Upper lobe of right lung (tissue), 1 donor: ENCODE measurements at regions not wholly inside any gene's neighbourhood (a gene's known extent, or its start where the extent isn't known, plus 50 kb on each side); places are given as distances from the start of the nearest gene placed in this dataset.

ENCODE experiments used
- ATAC-seq: fragments of 200-7000 bp; cut with Tn5 transposase; one replicate; pipeline ENCODE4 v1.9.1; 2020; ENCODE audit warnings: mild to moderate bottlenecking, moderate library complexity
- DNase-seq: peaks from one replicate; pipeline ENCODE4 v3.0.0-alpha.2; 2020
- H3K27ac ChIP-seq: fragments of 200-600 bp; one replicate; pipeline ENCODE4 v1.8.0; 2022
- H3K27me3 ChIP-seq: fragments of 200-600 bp; one replicate; pipeline ENCODE4 v1.8.0; 2022; ENCODE audit warnings: mild to moderate bottlenecking
- H3K36me3 ChIP-seq: fragments of 200-600 bp; one replicate; pipeline ENCODE4 v1.8.0; 2022
- H3K4me1 ChIP-seq: fragments of 200-600 bp; one replicate; pipeline ENCODE4 v1.8.0; 2022
- H3K4me3 ChIP-seq: fragments of 200-600 bp; one replicate; pipeline ENCODE4 v1.8.0; 2022; ENCODE audit warnings: mild to moderate bottlenecking
- H3K9me3 ChIP-seq: fragments of 200-600 bp; one replicate; pipeline ENCODE4 v1.8.0; 2022
- intact Hi-C: fragments of 100-400 bp; cut with DNase I; formaldehyde crosslinking; loops from one replicate; pipeline ENCODE4 v1.11.0; 2022
- TF ChIP-seq, protein P1 (sequence below): fragments of 200-600 bp; IDR thresholded peaks from one replicate; pipeline ENCODE4 v1.8.0; 2022; ENCODE audit warnings: antibody characterized with exemption
- donor health status: DM: no; HTN: yes; CAD: no; lungs with severe emphysema.

DNA sequence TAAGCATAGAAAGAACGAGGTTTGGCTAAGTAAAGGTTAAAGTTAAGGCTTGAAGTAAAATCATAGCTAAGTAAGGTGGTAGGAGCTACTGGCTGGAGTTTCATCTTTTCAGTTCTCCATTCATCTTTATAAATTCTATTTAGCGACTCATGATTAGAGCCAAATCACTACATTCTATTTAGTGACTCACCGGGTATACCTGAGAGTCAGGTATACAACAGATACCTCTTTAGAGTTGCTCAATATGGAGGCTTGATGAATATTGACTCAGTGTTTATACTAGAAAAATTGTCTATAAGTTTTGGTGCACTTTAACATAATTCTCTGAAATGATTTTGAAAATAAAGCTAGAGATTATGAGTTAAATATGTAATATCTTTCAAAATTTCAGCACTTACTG is 328.8 kb upstream of the GRM7 start:
- H3K27me3 ChIP-seq = no peaks in the 10 kb centered on the region
- intact Hi-C loops = no loop called here
- no peaks in the 10 kb centered on the region for H3K4me1 ChIP-seq
- DNase-seq (no peak), ATAC-seq (no peak)
- H3K27ac ChIP-seq = no peak overlapping the region
- H3K4me3 ChIP-seq = no peak overlapping the region
- no peaks in the 10 kb centered on the region for H3K36me3 ChIP-seq
- no peaks in the 10 kb centered on the region for H3K9me3 ChIP-seq
- TF ChIP-seq, protein P1, sequence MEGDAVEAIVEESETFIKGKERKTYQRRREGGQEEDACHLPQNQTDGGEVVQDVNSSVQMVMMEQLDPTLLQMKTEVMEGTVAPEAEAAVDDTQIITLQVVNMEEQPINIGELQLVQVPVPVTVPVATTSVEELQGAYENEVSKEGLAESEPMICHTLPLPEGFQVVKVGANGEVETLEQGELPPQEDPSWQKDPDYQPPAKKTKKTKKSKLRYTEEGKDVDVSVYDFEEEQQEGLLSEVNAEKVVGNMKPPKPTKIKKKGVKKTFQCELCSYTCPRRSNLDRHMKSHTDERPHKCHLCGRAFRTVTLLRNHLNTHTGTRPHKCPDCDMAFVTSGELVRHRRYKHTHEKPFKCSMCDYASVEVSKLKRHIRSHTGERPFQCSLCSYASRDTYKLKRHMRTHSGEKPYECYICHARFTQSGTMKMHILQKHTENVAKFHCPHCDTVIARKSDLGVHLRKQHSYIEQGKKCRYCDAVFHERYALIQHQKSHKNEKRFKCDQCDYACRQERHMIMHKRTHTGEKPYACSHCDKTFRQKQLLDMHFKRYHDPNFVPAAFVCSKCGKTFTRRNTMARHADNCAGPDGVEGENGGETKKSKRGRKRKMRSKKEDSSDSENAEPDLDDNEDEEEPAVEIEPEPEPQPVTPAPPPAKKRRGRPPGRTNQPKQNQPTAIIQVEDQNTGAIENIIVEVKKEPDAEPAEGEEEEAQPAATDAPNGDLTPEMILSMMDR = no peak

DNA sequence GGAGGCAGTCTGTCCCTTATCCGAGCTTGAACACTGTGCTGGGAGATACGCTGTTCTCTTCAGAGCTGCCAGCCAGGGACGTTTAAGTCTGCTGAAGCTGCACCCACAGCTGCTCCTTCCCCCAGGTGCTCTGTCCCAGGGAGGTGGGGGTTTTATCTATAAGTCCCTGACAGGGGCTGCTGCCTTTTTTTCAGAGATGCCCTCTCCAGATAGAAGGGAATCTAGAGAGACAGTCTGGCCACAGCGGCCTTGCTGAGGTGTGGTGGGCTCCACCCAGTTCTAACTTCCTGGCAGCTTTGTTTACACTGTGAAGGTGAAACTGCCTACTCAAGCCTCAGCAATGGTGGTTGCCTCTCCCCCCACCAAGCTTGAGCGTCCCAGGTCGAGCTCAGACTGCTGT is 319.9 kb upstream of the GRM7 start:
- TF ChIP-seq, protein P1 = no peak
- intact Hi-C loops = no loop called here
- ATAC-seq (no peak), DNase-seq (no peak)
- Histone ChIP-seq H3K27ac (no peak overlapping the region), H3K27me3 (no peaks in the 10 kb centered on the region), H3K36me3 (no peaks in the 10 kb centered on the region), H3K4me3 (no peak overlapping the region), H3K9me3 (no peaks in the 10 kb centered on the region), H3K4me1 (no peaks in the 10 kb centered on the region)

DNA sequence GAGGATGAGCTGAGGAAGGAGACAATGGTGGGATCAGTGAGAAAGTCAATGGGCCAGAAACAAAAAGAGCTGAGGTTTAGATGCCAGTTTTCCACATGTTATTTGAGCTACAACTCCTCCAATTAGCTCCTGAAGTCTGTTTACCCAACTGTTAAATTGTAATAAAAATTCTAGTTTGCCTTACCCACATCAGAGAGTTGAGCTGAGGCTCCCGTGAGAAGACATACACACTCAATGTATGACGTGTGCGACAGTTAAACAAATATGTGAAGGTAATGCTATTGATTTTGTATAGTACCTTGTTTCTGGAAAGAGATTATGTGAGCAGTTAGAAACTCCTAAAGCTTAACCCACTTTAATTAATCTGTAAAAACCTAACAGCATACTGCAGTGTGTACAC is 318.1 kb upstream of the GRM7 start:
- no peak for ATAC-seq
- Histone ChIP-seq H3K4me3 (no peak overlapping the region), H3K4me1 (no peaks in the 10 kb centered on the region), H3K27ac (no peak overlapping the region), H3K27me3 (no peaks in the 10 kb centered on the region), H3K9me3 (no peaks in the 10 kb centered on the region), H3K36me3 (no peaks in the 10 kb centered on the region)
- TF ChIP-seq, protein P1 = no peak
- intact Hi-C loops = no loop called here
- DNase-seq = no peak

DNA sequence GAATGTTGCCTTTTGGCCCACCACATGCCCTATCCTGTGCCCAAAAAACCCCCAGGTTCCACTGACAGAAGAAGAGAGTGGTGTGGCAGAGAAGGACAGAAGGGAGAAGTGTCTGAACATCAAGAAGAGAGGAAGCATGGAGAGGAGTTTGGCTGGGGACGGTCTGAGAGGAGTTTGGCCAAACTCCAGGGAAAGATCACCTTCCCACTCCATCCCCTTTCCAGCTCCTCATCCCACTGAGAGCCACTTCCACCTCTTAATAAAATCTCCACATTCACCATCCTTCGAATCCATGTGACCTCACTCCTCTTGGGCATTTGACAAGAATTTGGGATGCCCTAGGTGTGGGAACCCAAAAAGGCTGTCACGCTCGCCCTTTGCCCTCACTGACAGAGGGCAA is 311.6 kb upstream of the GRM7 start:
- ATAC-seq = no peak
- no peak for DNase-seq
- H3K4me1 ChIP-seq = no peaks in the 10 kb centered on the region
- H3K4me3 ChIP-seq = no peak overlapping the region
- no peaks in the 10 kb centered on the region for H3K27me3 ChIP-seq
- H3K27ac ChIP-seq = no peak overlapping the region
- TF ChIP-seq, protein P1 = no peak
- no peaks in the 10 kb centered on the region for H3K9me3 ChIP-seq
- H3K36me3 ChIP-seq = no peaks in the 10 kb centered on the region
- intact Hi-C loops = no loop called here

GRCh38 chr3:6551165-6551564 is 309.8 kb upstream of the GRM7 start:
- DNase-seq = no peak
- no peaks in the 10 kb centered on the region for H3K9me3 ChIP-seq
- H3K4me3 ChIP-seq = no peak overlapping the region
- no peaks in the 10 kb centered on the region for H3K4me1 ChIP-seq
- no peak for ATAC-seq
- TF ChIP-seq, protein P1 = no peak
- intact Hi-C loops = no loop called here
- no peaks in the 10 kb centered on the region for H3K36me3 ChIP-seq
- H3K27me3 ChIP-seq = no peaks in the 10 kb centered on the region
- no peak overlapping the region for H3K27ac ChIP-seq

DNA sequence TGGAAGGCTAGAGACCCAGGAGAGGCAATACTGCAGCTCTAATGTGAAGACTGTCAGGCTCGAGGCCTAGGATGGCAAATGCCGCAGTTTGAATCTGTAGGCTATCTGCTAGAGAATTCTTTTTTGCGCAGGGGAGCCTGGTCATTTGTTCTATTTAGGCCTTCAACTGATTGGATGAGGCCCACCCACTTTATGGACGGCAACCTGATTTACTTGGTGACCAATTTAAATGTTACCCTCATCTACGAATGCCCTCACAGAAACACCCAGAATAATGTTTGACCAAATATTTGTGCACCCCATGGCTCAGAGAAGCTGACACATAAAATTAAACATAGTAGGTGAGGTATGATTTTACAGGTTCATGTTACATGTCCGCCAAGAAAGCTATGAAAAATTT is 300.7 kb upstream of the GRM7 start:
- no peaks in the 10 kb centered on the region for H3K27me3 ChIP-seq
- no peak for ATAC-seq
- no peak overlapping the region for H3K27ac ChIP-seq
- no peaks in the 10 kb centered on the region for H3K4me1 ChIP-seq
- no peak overlapping the region for H3K4me3 ChIP-seq
- TF ChIP-seq, protein P1 = no peak
- DNase-seq = no peak
- no peaks in the 10 kb centered on the region for H3K36me3 ChIP-seq
- intact Hi-C loops = no loop called here
- no peaks in the 10 kb centered on the region for H3K9me3 ChIP-seq
